Neural progenitor cell (in vitro differentiated cells): ENCODE measurements at regions not wholly inside any gene's neighbourhood (a gene's known extent, or its start where the extent isn't known, plus 50 kb on each side); places are given as distances from the start of the nearest gene placed in this dataset.

Source experiments
- DNase-seq: peaks from one replicate; pipeline ENCODE4 v3.0.0-alpha.2; 2016; ENCODE audit warnings: low spot score
- H2AFZ ChIP-seq: fragments of 200-600 bp; sonication (generic); replicated peaks from 2 replicates; pipeline ENCODE4 v1.6.1; 2016; ENCODE audit warnings: antibody characterized with exemption
- H3F3A ChIP-seq: fragments of 200-600 bp; sonication (generic); 2 replicates; pipeline ENCODE4 v1.6.1; 2016; ENCODE audit warnings: antibody characterized with exemption, low read depth
- H3K27ac ChIP-seq: fragments of 200-600 bp; sonication (generic); 2 replicates; pipeline ENCODE4 v1.5.1; 2016; ENCODE audit warnings: mild to moderate bottlenecking
- H3K27me3 ChIP-seq: fragments of 200-600 bp; sonication (generic); 2 replicates; pipeline ENCODE4 v1.6.1; 2016; ENCODE audit warnings: mild to moderate bottlenecking, moderate library complexity
- H3K36me3 ChIP-seq: fragments of 200-600 bp; sonication (generic); 2 replicates; pipeline ENCODE4 v1.5.1; 2016
- H3K4me1 ChIP-seq: fragments of 200-600 bp; sonication (generic); 2 replicates; pipeline ENCODE4 v1.6.1; 2016; ENCODE audit warnings: mixed run types
- H3K4me2 ChIP-seq: fragments of 200-600 bp; sonication (generic); 2 replicates; pipeline ENCODE4 v1.6.1; 2016
- H3K4me3 ChIP-seq: fragments of 200-600 bp; sonication (generic); 2 replicates; pipeline ENCODE4 v1.5.1; 2016
- H3K79me2 ChIP-seq: fragments of 200-600 bp; sonication (generic); 2 replicates; pipeline ENCODE4 v1.6.1; 2016; ENCODE audit warnings: low read depth
- H3K9ac ChIP-seq: fragments of 200-600 bp; sonication (generic); 2 replicates; pipeline ENCODE4 v1.6.1; 2016
- H3K9me3 ChIP-seq: fragments of 200-600 bp; sonication (generic); 2 replicates; pipeline ENCODE4 v1.5.1; 2016; ENCODE audit warnings: low read depth
- H4K20me1 ChIP-seq: fragments of 200-600 bp; sonication (generic); 2 replicates; pipeline ENCODE4 v1.6.1; 2016; ENCODE audit warnings: low read depth
- H3K27ac Mint-ChIP-seq: 3 replicates; pipeline ENCODE4 v1.8.0; 2021; ENCODE audit warnings: mixed read lengths
- H3K27me3 Mint-ChIP-seq: 2 replicates; pipeline ENCODE4 v1.8.0; 2022; ENCODE audit warnings: low read depth, mild to moderate bottlenecking, inconsistent platforms, moderate library complexity, mixed read lengths; ENCODE audit not compliant: insufficient read depth
- H3K36me3 Mint-ChIP-seq: 3 replicates; pipeline ENCODE4 v1.8.0; 2021; ENCODE audit warnings: mixed read lengths
- H3K4me1 Mint-ChIP-seq: 3 replicates; pipeline ENCODE4 v1.8.0; 2021; ENCODE audit warnings: mixed read lengths
- H3K4me3 Mint-ChIP-seq: 3 replicates; pipeline ENCODE4 v1.8.0; 2021; ENCODE audit warnings: mild to moderate bottlenecking, moderate library complexity, mixed read lengths
- H3K9me3 Mint-ChIP-seq: 3 replicates; pipeline ENCODE4 v1.8.0; 2020; ENCODE audit warnings: mixed read lengths
- EZH2 ChIP-seq: fragments of 200-600 bp; sonication (generic); IDR thresholded peaks from 2 replicates; pipeline ENCODE4 v1.6.1; 2017; ENCODE audit warnings: antibody characterized with exemption, mild to moderate bottlenecking, moderate library complexity
- EZH2phosphoT487 ChIP-seq: fragments of 200-600 bp; sonication (generic); IDR thresholded peaks from 2 replicates; pipeline ENCODE4 v1.6.1; 2017; ENCODE audit warnings: antibody characterized with exemption
- TF ChIP-seq, protein P1 (sequence below): fragments of 200-600 bp; sonication (generic); IDR thresholded peaks from 2 replicates; pipeline ENCODE4 v1.5.1; 2017; ENCODE audit warnings: antibody characterized with exemption, mild to moderate bottlenecking

DNA sequence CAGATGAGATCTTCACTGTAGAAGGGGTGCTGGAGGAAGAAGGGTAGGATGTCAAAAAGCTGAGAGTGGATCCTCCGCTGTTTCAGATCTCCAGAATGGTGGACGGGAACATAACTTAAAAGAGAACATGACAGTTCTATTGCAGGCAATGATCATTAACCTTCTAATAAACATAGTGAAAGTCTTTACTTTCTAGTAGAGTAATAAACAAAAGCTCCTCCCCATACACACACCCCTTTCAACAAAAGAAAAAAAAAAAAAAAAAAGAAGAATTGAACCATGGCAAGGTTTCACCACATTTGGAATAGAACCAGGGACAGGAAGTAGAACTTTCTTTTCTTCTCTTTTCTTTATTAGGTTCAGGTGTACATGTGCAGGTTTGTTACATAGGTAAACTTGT lies 768.1 kb upstream of the RIOK2 start:
- Mint-ChIP-seq H3K27ac (no peak overlapping the region), H3K27me3 (peaks cover 2% of the 10 kb centered on the region), H3K36me3 (no peaks in the 10 kb centered on the region), H3K4me1 (no peaks in the 10 kb centered on the region), H3K4me3 (no peak overlapping the region), H3K9me3 (no peaks in the 10 kb centered on the region)
- no peaks in the 10 kb centered on the region for H3K27me3 ChIP-seq
- no peaks in the 10 kb centered on the region for H3K4me1 ChIP-seq
- no peak overlapping the region for H3K4me3 ChIP-seq
- H3K9ac ChIP-seq: no peak overlapping the region
- H2AFZ ChIP-seq: no peak overlapping the region
- no peaks in the 10 kb centered on the region for H3K79me2 ChIP-seq
- no peaks in the 10 kb centered on the region for H4K20me1 ChIP-seq
- H3K27ac ChIP-seq: no peak overlapping the region
- H3F3A ChIP-seq: no peaks in the 10 kb centered on the region
- no peak overlapping the region for H3K4me2 ChIP-seq
- no peak for DNase-seq
- TF ChIP-seq EZH2: no peak
- no peak for TF ChIP-seq EZH2phosphoT487
- TF ChIP-seq, protein P1, sequence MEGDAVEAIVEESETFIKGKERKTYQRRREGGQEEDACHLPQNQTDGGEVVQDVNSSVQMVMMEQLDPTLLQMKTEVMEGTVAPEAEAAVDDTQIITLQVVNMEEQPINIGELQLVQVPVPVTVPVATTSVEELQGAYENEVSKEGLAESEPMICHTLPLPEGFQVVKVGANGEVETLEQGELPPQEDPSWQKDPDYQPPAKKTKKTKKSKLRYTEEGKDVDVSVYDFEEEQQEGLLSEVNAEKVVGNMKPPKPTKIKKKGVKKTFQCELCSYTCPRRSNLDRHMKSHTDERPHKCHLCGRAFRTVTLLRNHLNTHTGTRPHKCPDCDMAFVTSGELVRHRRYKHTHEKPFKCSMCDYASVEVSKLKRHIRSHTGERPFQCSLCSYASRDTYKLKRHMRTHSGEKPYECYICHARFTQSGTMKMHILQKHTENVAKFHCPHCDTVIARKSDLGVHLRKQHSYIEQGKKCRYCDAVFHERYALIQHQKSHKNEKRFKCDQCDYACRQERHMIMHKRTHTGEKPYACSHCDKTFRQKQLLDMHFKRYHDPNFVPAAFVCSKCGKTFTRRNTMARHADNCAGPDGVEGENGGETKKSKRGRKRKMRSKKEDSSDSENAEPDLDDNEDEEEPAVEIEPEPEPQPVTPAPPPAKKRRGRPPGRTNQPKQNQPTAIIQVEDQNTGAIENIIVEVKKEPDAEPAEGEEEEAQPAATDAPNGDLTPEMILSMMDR: no peak
- peaks cover 3% of the 10 kb centered on the region for H3K9me3 ChIP-seq
- H3K36me3 ChIP-seq: no peaks in the 10 kb centered on the region

DNA sequence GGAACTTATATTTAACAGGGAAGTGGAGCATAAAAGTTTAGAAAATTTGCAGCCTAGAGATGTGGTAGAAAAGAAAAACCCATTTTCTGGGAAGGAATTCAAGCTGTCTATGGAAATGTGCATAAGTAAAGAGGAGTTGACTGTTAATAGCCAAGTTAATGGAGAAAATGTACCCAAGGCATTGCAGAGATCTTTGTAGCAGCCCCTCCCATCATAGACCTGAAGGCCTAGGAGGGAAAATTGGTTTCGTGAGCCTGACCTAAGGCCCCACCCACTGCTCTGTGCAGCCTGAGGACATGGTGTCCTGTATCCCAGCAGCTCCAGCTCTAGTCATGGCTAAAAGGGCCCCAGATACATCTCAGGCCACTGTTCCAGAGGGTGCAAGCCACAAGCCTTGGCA lies 772.4 kb upstream of the RIOK2 start:
- no peak overlapping the region for H2AFZ ChIP-seq
- Mint-ChIP-seq H3K36me3 (no peaks in the 10 kb centered on the region), H3K27me3 (no peaks in the 10 kb centered on the region), H3K9me3 (no peaks in the 10 kb centered on the region), H3K27ac (no peak overlapping the region), H3K4me3 (no peak overlapping the region), H3K4me1 (no peaks in the 10 kb centered on the region)
- H4K20me1 ChIP-seq: no peaks in the 10 kb centered on the region
- peaks cover 3% of the 10 kb centered on the region for H3K9me3 ChIP-seq
- no peak overlapping the region for H3K9ac ChIP-seq
- H3K36me3 ChIP-seq: no peaks in the 10 kb centered on the region
- no peaks in the 10 kb centered on the region for H3K27me3 ChIP-seq
- no peaks in the 10 kb centered on the region for H3K79me2 ChIP-seq
- H3F3A ChIP-seq: no peaks in the 10 kb centered on the region
- TF ChIP-seq EZH2 (no peak), EZH2phosphoT487 (no peak)
- TF ChIP-seq, protein P1: no peak
- no peaks in the 10 kb centered on the region for H3K4me1 ChIP-seq
- no peak overlapping the region for H3K4me3 ChIP-seq
- no peak overlapping the region for H3K4me2 ChIP-seq
- no peak overlapping the region for H3K27ac ChIP-seq
- DNase-seq: no peak

DNA sequence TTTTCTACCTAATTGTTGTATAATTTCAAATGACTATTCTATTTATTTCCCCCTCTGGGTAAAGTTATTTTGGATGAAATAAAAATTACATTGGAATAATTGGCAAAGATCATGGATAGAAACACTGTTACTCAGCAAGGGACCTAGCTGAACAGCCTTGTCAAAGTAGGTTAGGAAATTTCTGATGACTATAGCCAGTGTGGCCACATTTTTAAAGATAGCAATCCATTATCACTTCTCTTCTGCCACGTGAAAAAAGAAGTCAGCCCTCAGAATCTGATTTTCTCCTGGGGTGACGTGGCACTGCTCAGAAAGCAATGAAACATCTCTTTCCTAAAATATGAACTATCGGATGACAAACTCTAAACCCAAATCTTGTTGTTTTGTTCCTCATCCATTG lies 784.2 kb upstream of the RIOK2 start:
- no peaks in the 10 kb centered on the region for H3K36me3 ChIP-seq
- no peak overlapping the region for H3K9ac ChIP-seq
- Mint-ChIP-seq H3K4me1 (no peaks in the 10 kb centered on the region), H3K36me3 (no peaks in the 10 kb centered on the region), H3K4me3 (no peak overlapping the region), H3K27ac (no peak overlapping the region), H3K27me3 (no peaks in the 10 kb centered on the region), H3K9me3 (no peaks in the 10 kb centered on the region)
- H3K27me3 ChIP-seq: no peaks in the 10 kb centered on the region
- no peak overlapping the region for H2AFZ ChIP-seq
- H3F3A ChIP-seq: no peaks in the 10 kb centered on the region
- TF ChIP-seq EZH2phosphoT487: no peak
- TF ChIP-seq, protein P1: no peak
- no peak for TF ChIP-seq EZH2
- no peak overlapping the region for H3K4me3 ChIP-seq
- H3K27ac ChIP-seq: no peak overlapping the region
- H3K4me2 ChIP-seq: no peak overlapping the region
- H4K20me1 ChIP-seq: no peaks in the 10 kb centered on the region
- DNase-seq: no peak
- H3K4me1 ChIP-seq: peaks cover 4% of the 10 kb centered on the region
- H3K79me2 ChIP-seq: no peaks in the 10 kb centered on the region
- H3K9me3 ChIP-seq: no peaks in the 10 kb centered on the region

DNA sequence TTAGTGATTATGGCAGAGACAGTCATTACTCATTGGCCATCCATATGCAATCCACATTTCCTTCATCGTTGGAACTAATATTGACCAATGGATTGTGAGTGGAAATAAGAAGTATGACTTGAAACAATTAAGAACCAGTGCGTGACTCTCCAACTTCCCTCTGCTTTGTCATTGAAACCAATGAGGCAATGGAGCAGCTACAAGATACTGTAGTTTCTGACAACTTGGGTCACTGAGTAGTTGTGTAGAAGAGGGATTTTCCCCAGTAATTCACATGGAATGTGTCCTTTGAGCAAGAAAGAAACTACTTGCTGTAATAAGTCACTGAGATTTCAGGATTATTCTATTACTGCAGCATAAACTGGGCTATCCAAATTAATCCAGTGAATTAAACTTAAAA lies 785.3 kb upstream of the RIOK2 start:
- no peaks in the 10 kb centered on the region for H3K36me3 ChIP-seq

More for the DNA sequence above, 785.3 kb upstream of the RIOK2 start:
- H3K4me1 ChIP-seq: no peaks in the 10 kb centered on the region
- no peaks in the 10 kb centered on the region for H3K27me3 ChIP-seq
- no peaks in the 10 kb centered on the region for H3F3A ChIP-seq
- no peak overlapping the region for H3K9ac ChIP-seq
- no peak overlapping the region for H3K4me2 ChIP-seq
- Mint-ChIP-seq H3K4me3 (no peak overlapping the region), H3K27me3 (no peaks in the 10 kb centered on the region), H3K4me1 (no peaks in the 10 kb centered on the region), H3K9me3 (no peaks in the 10 kb centered on the region), H3K36me3 (no peaks in the 10 kb centered on the region), H3K27ac (no peak overlapping the region)
- no peak overlapping the region for H2AFZ ChIP-seq
- H3K27ac ChIP-seq: no peak overlapping the region
- H3K4me3 ChIP-seq: no peak overlapping the region
- no peaks in the 10 kb centered on the region for H3K9me3 ChIP-seq
- no peak for DNase-seq
- H4K20me1 ChIP-seq: no peaks in the 10 kb centered on the region
- no peaks in the 10 kb centered on the region for H3K79me2 ChIP-seq
- no peak for TF ChIP-seq EZH2
- TF ChIP-seq, protein P1: no peak
- TF ChIP-seq EZH2phosphoT487: no peak
